SK-N-MC (cell line): ENCODE measurements at regions not wholly inside any gene's neighbourhood (a gene's known extent, or its start where the extent isn't known, plus 50 kb on each side); places are given as distances from the start of the nearest gene placed in this dataset.

Source experiments
- EZH2 ChIP-seq: fragments of 200-600 bp; sonication (generic); IDR thresholded peaks from one replicate; pipeline ENCODE4 v1.6.1; 2017; ENCODE audit warnings: antibody characterized with exemption
- FOXP2 ChIP-seq: optimal IDR thresholded peaks from 2 replicates; pipeline ENCODE3; 2011; ENCODE audit warnings: mild to moderate bottlenecking, moderate library complexity; ENCODE audit not compliant: insufficient read depth; ENCODE audit errors: extremely low read length, control extremely low read depth
- POLR2AphosphoS5 ChIP-seq: IDR thresholded peaks from 2 replicates; pipeline ENCODE4 v1.6.1; 2012; ENCODE audit warnings: mild to moderate bottlenecking, low read depth, low read length, borderline replicate concordance

DNA sequence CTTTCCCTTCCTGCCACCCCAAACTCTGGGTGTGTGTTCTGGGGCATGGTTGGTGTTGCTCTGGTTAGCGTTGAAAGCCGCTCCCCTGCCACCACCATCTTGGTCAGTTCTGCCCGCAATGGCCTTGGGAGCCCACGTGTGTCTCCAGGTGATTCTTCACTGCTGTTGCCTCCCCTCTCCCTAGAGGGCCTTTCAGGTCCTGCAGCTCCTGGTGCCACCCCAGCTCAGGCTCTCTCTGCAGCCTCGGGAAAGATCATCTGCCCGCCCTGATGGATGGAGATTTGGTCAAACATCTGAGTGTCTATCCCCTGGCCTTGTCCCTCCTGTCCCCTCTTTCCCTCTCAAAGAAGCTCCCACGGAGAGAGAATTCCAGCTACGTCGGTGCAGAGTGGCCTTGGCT is 241.3 kb downstream of the RBFOX3 start:
- TF ChIP-seq EZH2 (no peak), POLR2AphosphoS5 (no peak), FOXP2 (no peak)
